Tibial nerve (tissue), 4 donors: ENCODE measurements at regions not wholly inside any gene's neighbourhood (a gene's known extent, or its start where the extent isn't known, plus 50 kb on each side); places are given as distances from the start of the nearest gene placed in this dataset.
"Not testable (repeated sequence)": the region's sequence is repeated elsewhere in the genome, so short reads cannot be mapped to it uniquely, and the experiment has no call there.

ENCODE experiments used
- DNase-seq, 2 donors: peaks; one replicate each; pipeline ENCODE4 v3.0.0-alpha.2; 2019; ENCODE audit warnings: low spot score in 2 of 2
- H3K27ac ChIP-seq, 4 donors: fragments of 200-600 bp; sonication (generic) in 3 of 4; one replicate each; pipeline ENCODE4 v1.5.1; 2017 to 2019; ENCODE audit warnings: mild to moderate bottlenecking in 1 of 4
- H3K27me3 ChIP-seq, 2 donors: fragments of 200-600 bp; sonication (generic) in 1 of 2; one replicate each; pipeline versions ENCODE4 v1.5.1 to v1.6.0; 2017 to 2019
- H3K36me3 ChIP-seq, 3 donors: fragments of 200-600 bp; sonication (generic); one replicate each; pipeline ENCODE4 v1.5.1; 2018 to 2019
- H3K4me1 ChIP-seq, 4 donors: fragments of 200-600 bp; sonication (generic) in 3 of 4; one replicate each; pipeline ENCODE4 v1.5.1; 2017 to 2019
- H3K4me3 ChIP-seq, 4 donors: fragments of 200-600 bp; sonication (generic) in 3 of 4; one replicate each; pipeline ENCODE4 v1.5.1; 2017 to 2019; ENCODE audit warnings: mild to moderate bottlenecking in 1 of 4, moderate library complexity in 1 of 4
- H3K9me3 ChIP-seq, 4 donors: fragments of 200-600 bp; sonication (generic) in 3 of 4; one replicate each; pipeline ENCODE4 v1.5.1; 2017 to 2019
- EP300 ChIP-seq, 2 donors: sonication (generic); formaldehyde crosslinking; IDR thresholded peaks; one replicate each; pipeline ENCODE4 v1.6.1; 2017; ENCODE audit warnings: antibody characterized with exemption in 2 of 2, mild to moderate bottlenecking in 1 of 2
- POLR2A ChIP-seq, 2 donors: fragments of 450-650 bp; IDR thresholded peaks; one replicate each; pipeline ENCODE4 v1.6.1; 2017; ENCODE audit warnings: antibody characterized with exemption in 2 of 2, mild to moderate bottlenecking in 2 of 2, moderate library complexity in 2 of 2
- WGBS, 2 donors: methylation state at CpG; one replicate each; pipeline ENCODE4 v1.1.5; 2018; 5-methylcytosine and 5-hydroxymethylcytosine counted together
- TF ChIP-seq, protein P1 (sequence below), 5 experiments: fragments of 200-600 bp in 3 of 5; fragments of 450-650 bp in 2 of 5; sonication (generic) in 3 of 5; IDR thresholded peaks; one replicate each; pipeline ENCODE4 v1.5.1; 2016 to 2019; ENCODE audit warnings: antibody characterized with exemption in 5 of 5, mild to moderate bottlenecking in 3 of 5, moderate library complexity in 2 of 5

DNA sequence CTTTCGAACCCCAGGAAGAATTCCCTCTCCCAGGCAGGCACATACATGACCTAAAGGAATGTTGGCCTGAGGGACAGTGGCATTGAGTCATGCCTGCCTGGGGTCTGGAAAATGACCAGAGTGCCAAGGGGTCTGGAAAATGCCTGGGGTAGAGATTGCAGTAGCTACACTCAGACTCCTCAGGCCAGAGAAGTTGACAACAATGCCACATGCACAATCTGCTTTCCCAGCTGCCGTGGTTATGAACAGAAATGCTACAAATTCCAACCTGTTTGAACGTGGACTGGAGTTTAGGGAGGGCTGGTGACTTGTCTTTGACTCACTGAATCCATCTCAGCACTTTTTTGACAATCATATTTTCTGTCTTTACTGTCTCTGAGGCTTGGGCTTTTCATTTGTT is 250.0 kb downstream of the ABCC12 start:
- WGBS, 2 donors, result 44 to 58% methylated on average over 3 of the region's 3 CpGs
- Histone ChIP-seq H3K27ac (no peak overlapping the region), H3K36me3 (no peaks in the 10 kb centered on the region), H3K4me3 (no peak overlapping the region), H3K27me3 (no peaks in the 10 kb centered on the region), H3K9me3 (peaks cover 0 to 20% (median 0%) of the 10 kb centered on the region in 4 donors), H3K4me1 (no peaks in the 10 kb centered on the region)
- DNase-seq, result no peak
- TF ChIP-seq, protein P1, sequence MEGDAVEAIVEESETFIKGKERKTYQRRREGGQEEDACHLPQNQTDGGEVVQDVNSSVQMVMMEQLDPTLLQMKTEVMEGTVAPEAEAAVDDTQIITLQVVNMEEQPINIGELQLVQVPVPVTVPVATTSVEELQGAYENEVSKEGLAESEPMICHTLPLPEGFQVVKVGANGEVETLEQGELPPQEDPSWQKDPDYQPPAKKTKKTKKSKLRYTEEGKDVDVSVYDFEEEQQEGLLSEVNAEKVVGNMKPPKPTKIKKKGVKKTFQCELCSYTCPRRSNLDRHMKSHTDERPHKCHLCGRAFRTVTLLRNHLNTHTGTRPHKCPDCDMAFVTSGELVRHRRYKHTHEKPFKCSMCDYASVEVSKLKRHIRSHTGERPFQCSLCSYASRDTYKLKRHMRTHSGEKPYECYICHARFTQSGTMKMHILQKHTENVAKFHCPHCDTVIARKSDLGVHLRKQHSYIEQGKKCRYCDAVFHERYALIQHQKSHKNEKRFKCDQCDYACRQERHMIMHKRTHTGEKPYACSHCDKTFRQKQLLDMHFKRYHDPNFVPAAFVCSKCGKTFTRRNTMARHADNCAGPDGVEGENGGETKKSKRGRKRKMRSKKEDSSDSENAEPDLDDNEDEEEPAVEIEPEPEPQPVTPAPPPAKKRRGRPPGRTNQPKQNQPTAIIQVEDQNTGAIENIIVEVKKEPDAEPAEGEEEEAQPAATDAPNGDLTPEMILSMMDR (IDR thresholded peaks at IDR 0.05), result no peak
- TF ChIP-seq POLR2A (IDR thresholded peaks at IDR 0.05), result no peak
- TF ChIP-seq EP300 (IDR thresholded peaks at IDR 0.05), result no peak

DNA sequence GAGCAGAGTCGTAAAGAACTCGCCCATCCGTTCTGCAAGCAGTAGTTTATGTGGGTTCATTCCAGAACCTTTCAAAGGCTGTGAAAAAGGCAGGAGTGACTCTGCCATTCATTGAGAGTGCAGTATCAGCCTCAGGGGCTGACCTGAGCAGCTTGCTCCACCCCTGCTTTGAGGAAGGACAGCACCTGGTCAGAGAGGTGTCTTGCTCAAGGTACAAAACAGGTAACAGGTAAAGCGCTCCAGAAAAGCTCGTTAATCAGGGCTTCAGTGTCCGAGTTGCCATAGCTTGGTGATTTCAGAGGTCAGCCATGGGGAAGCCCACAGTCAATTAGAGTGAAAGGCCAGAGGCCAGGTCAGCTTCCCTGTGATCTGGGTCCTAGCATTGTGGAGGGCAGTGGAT is 251.1 kb downstream of the ABCC12 start:
- Histone ChIP-seq H3K4me1 (no peaks in the 10 kb centered on the region), H3K27ac (no peak overlapping the region), H3K9me3 (peaks cover 0 to 11% (median 0%) of the 10 kb centered on the region in 4 donors), H3K27me3 (no peaks in the 10 kb centered on the region), H3K36me3 (no peaks in the 10 kb centered on the region), H3K4me3 (no peak overlapping the region)
- WGBS, 2 donors, result 53 to 63% methylated on average over 6 of the region's 6 CpGs
- TF ChIP-seq, protein P1 (IDR thresholded peaks at IDR 0.05), result no peak
- TF ChIP-seq POLR2A (IDR thresholded peaks at IDR 0.05) (no peak), EP300 (IDR thresholded peaks at IDR 0.05) (no peak)
- no peak for DNase-seq

DNA sequence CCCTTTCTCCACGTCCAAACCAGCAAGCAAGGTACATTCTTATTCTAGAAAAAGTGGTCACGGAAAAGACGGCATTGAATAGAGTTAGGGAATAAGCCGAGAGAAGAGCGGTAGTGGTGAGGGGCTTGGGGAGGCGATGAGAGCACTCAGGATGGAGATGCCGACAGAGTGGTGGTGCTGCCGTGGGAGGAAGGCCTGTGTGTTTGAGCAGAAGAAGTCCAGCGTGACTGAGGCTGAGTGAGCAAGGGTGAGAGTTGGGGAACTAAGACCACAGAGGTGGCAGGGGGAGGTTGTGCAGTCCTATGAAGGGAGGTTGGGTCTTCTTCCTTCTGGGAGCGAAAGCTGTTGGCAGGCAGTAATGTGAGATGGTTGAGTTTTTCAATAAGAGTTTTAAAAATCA is 252.3 kb downstream of the ABCC12 start:
- no peaks in the 10 kb centered on the region for H3K36me3 ChIP-seq
- no peak for DNase-seq
- peaks cover 0 to 11% (median 0%) of the 10 kb centered on the region in 4 donors for H3K9me3 ChIP-seq
- WGBS, 2 donors, result 81 to 82% methylated on average over 10 of the region's 10 CpGs
- no peak overlapping the region for H3K4me3 ChIP-seq
- TF ChIP-seq, protein P1 (IDR thresholded peaks at IDR 0.05), result no peak
- no peak for TF ChIP-seq POLR2A (IDR thresholded peaks at IDR 0.05)
- no peak for TF ChIP-seq EP300 (IDR thresholded peaks at IDR 0.05)
- no peaks in the 10 kb centered on the region for H3K27me3 ChIP-seq
- H3K27ac ChIP-seq, result no peak overlapping the region
- no peaks in the 10 kb centered on the region for H3K4me1 ChIP-seq

DNA sequence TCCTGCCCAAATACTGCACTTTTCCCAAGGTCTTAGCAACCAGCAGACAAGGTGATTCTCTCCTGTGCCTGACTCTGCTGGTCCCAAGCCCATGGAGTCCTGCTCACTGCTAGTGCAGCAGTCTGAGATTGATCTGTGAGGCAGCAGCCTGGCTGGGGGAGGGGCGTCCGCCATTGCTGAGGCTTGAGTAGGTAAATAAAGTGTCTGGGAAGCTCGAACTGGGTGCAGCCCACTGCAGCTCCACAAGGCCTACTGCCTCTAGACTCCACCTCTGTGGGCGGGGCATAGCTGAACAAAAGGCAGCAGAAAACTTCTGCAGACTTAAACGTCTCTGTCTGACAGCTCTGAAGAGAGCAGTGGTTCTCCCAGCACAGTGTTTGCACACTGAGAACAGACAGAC is 258.7 kb downstream of the ABCC12 start:
- not testable (repeated sequence) for H3K27ac ChIP-seq, H3K36me3 ChIP-seq, DNase-seq, H3K4me3 ChIP-seq, H3K27me3 ChIP-seq, H3K4me1 ChIP-seq
- whole genome bisulfite sequencing, 2 donors, result 41 to 42% methylated on average over 4 to 5 of the region's 5 CpGs
- peaks cover 0 to 18% (median 0%) of the 10 kb centered on the region in 4 donors for H3K9me3 ChIP-seq

DNA sequence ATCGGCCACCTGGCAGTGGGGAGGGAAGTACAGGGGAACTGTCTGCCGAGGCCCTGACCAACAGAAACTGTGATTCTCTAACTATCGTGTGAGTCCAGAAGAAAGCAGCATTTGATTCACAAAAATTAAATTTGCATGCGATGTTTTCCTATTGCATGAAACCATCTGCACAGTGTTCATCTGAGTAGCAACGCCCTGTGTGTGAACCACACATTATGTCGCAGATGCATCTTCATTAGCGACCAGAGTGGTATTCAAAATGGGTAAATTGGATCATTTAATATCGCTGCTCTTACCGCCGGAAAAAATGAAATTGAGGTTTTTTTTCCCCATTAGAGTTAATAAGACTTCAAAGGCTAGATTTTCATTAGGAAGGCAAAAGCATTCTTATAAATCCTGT is 260.6 kb downstream of the ABCC12 start:
- Histone ChIP-seq H3K36me3 (no peaks in the 10 kb centered on the region), H3K9me3 (peaks cover 0 to 11% (median 0%) of the 10 kb centered on the region in 4 donors), H3K4me1 (no peaks in the 10 kb centered on the region), H3K4me3 (no peak overlapping the region), H3K27me3 (no peaks in the 10 kb centered on the region), H3K27ac (no peak overlapping the region)
- 89 to 93% methylated on average over 10 of the region's 10 CpGs for WGBS, 2 donors
- no peak for DNase-seq
- TF ChIP-seq, protein P1 (IDR thresholded peaks at IDR 0.05), result no peak
- TF ChIP-seq POLR2A (IDR thresholded peaks at IDR 0.05) (no peak), EP300 (IDR thresholded peaks at IDR 0.05) (no peak)

DNA sequence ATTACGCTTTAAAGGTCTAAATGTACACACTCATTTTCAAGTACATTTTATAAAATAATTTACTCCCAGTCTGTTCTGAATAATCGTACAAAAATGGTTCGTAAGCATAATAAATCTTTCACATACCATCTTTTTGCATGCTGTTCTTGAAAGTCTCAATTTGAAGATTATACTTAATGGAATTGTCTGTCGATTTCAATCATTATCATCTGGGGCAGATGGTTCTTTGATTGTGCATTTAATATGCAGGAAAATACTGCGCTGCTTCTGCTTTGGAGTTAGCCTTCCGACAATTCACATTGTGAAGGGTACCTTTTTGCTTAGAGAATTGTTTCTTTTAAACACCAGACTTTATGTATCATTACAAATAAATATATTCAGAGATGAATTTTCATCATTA is 262.8 kb downstream of the ABCC12 start:
- no peak for DNase-seq
- H3K4me3 ChIP-seq, result no peak overlapping the region
- peaks cover 0 to 4% (median 0%) of the 10 kb centered on the region in 4 donors for H3K9me3 ChIP-seq
- no peaks in the 10 kb centered on the region for H3K36me3 ChIP-seq
- WGBS, 2 donors, result 87 to 90% methylated on average over 6 of the region's 6 CpGs
- H3K4me1 ChIP-seq, result no peaks in the 10 kb centered on the region
- TF ChIP-seq, protein P1 (IDR thresholded peaks at IDR 0.05), result no peak
- TF ChIP-seq POLR2A (IDR thresholded peaks at IDR 0.05), result no peak
- no peak for TF ChIP-seq EP300 (IDR thresholded peaks at IDR 0.05)
- H3K27ac ChIP-seq, result no peak overlapping the region
- no peaks in the 10 kb centered on the region for H3K27me3 ChIP-seq
